NCI-H524 (cell line): ENCODE measurements at regions not wholly inside any gene's neighbourhood (a gene's known extent, or its start where the extent isn't known, plus 50 kb on each side); places are given as distances from the start of the nearest gene placed in this dataset.

Source experiments
- DNase-seq, 2 experiments: peaks; one replicate each; lab custom pipeline; 2025; lab: John Stamatoyannopoulos, UW

DNA sequence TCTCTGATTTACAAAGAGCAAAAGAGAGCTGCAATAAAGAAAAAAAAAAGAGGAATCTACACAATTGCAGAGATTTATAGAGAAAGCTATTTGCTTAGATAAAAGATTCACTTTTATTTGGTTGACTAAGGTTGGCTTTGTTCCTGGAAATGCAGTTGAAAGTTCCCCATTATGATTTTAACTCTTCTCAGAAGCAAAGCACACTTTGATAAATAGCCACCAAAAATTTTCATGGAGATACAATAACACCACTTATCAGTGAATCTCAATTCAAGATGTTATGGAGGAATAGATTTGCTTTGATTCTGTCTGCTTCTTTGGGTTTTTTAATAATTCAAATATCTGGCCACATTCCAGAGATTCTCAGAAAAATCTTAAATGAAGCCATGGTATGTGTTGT lies 88.5 kb upstream of the ANO3 start:
- no peak for DNase-seq

DNA sequence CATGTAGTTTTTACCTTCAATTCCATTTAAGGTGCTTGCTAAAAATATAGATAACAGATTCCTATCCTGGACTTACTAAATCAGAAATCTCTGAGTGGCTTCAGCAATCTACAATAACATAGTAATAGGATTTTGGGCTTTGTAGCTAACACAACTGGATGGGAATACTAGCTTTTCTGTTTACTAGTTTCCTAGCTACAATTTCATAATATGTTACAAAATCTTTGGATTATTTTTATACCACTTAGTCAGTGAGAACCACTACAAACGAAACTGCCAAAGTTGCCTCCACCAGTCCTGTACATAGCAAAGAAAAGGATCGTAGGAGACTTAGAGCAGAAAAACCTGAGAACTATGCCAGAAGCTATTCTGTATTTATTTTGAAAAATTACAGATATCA lies 87.7 kb upstream of the ANO3 start:
- no peak for DNase-seq

DNA sequence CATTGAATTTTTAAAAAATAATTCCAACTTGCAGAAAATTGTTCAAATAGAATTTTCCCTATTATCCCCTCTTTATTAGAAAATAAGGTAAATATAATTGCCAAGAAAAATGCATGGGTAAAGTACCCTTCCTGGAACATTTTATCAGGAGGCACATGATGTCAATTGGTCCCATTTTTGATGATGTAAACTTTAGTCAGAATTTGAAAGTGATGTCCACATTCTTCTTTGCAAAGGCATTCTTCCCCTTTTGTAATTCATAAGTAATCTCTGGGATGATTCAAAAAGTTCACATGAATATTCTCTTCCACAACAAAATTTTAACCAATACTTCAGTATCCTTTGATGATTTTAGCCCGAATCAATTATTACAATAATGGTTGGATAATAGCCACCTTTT lies 86.9 kb upstream of the ANO3 start:
- DNase-seq = no peak

DNA sequence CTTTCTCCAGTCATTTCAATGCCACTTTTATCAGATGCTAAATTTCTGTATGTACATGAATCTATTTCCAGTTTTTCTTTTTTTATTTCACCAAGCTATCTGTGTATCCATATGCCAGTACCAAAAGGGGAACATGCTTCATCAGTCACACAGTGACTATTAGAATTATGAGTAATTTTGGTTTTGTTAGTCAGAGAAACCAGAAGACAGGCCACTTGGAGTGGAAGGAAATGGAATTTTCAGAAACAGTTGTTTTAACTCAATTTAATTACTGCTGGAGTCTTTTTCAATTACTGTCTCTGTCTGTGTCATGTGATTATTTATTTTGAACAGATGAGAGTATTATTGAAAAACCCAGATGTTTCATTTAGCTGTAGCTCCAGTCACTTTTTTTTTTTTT lies 84.6 kb upstream of the ANO3 start:
- no peak for DNase-seq

DNA sequence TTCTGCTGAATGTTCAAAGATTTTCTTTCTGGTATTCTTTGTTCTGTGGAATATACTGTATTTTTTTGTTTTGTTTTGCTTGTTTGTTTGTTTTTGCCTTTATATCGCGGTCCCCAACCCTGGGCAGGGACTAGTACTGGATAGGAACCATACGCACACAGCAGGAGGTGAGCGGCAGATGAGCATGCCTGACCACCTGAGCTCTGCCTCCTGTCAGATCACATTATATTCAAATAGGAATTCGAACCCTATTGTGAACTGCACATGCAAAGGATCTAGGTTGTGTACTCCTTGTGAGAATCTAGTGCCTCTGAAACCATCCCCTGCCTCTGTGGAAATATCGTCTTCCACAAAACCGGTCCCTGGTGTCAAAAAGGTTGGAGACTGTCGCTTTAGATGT lies 83.3 kb upstream of the ANO3 start:
- no peak for DNase-seq

DNA sequence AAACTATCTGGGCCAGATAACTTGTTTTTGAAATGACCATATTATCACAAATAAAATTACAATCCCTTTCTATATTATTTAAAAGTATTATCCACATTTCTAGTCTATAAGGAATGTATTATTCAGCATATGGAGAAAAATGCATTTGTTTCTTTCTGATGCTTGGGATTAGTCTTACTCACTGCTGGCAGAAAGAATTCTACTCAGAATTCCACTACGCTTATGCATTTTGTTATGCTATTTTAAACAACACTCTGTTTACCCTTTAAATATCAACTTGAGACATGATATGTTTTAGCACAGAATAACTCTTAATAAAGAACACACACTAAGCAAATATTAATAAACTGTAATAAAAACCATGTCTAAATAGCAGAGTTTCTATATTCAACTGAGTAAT lies 77.6 kb upstream of the ANO3 start:
- no peak for DNase-seq

DNA sequence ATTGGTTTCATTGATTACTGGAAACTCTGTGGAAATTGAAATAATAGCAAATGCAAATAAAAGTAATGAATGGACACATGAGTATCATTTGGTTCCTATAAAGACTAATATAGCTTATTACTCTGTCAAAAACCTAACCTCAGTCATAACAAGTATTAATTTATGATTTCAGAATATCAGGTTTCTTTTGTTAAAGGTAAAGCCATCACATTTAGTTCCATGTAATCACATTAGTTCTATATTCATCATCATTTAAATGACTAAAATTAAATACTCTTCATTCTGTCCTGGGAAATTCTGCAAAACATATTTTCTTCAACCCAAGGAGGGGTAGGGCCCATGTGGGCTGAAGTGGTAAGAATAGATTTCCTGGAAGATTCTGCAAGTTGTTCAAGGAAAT lies 68.2 kb upstream of the ANO3 start:
- DNase-seq = no peak

DNA sequence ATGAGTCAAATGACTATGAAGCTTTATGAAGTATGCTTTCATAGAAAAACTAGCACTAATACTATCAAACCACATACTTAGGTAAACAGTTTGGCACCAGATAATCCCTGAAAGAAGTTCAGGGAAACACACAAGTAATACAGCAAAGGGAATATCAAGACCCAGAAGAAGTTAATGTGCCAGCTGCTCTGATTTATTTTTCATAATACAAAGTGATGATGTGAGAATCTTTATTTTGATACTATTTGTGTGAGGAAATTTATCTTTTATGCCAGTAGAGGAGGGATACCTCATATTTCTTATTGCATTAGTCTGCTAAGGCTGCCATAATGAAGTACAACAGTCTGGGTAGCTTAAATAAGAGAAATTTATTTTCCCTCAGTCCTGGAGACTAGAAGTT lies 67.7 kb upstream of the ANO3 start:
- no peak for DNase-seq

DNA sequence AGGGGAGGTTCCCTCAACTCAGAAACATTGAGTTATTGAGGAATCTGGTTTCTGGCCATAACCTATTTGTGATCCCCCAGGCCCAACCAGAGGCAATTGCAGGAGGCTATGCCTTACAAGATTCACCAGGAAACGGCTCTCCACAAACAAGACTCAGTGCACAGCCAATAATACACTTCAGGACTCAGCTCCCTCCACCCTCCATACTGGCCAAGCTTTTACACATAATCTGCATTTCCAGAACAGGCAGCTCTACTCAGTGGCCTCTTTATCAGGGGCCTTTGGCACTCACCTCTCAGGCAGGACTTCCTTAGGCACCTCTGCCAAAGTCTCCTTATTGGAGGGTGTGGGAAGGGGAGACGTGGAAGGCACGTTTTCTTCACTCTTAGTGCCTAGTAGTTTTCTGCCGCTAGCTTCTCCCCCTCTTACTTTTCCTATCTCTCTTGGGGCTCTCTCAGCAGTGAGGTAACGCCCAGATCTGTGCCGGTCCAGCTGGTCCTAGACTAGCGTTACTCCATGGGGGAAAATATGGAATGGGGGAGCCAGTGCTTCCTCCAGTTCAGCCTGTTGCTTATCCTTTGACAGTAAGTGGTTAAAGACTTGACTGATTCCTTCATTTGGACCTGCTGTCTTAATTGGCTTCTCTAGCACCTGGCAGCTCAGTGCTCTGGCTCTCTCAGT lies 62.8 kb upstream of the ANO3 start:
- DNase-seq = no peak

DNA sequence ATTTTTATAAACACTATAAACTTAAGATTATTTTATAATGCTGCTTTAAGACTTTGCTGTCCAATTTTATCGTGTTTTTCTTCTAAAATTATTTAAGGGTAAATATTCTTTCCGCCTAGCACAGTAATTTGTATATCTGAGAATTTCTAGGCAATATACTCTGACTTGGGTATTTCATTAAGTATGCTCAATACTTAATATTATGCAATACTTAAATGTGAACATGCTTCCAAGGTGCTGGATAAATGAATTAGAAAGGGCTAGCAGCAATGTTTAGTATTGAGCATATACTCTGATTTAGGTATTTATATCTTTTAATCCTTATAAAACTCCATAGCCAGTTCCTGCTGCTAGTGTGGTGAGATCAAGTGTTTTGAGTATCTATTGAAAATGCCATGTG lies 60.3 kb upstream of the ANO3 start:
- no peak for DNase-seq

DNA sequence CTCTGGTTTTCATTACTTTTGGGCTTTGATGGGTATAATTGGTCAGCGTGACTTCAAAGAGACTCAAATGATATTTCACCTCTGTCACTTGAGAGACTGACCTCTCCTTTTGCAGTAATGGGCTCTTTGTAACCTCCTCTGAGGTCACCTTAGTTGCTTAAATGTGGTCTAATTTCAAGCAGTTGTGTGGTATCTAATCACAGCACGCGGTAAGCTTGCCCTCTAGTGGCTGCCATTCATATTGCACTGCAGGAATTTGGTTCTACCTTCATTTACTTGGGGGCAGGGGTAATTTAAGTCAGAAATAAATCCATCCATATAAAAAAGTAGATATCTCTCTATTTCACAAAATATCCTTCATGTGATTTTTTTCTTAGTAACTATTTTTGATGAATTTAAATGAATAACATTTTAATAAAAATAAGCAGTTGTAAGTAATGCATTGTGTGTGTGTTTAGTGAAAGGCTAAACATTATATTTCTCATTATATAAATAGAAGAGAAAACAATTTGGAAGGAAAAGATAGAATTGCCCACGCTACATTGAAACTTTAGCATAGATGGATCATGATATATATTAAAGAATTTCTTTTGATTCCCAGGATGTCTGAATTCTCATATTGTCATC lies 55.0 kb upstream of the ANO3 start:
- peak in 1 of 2 experiments; percentile 52 for DNase-seq

DNA sequence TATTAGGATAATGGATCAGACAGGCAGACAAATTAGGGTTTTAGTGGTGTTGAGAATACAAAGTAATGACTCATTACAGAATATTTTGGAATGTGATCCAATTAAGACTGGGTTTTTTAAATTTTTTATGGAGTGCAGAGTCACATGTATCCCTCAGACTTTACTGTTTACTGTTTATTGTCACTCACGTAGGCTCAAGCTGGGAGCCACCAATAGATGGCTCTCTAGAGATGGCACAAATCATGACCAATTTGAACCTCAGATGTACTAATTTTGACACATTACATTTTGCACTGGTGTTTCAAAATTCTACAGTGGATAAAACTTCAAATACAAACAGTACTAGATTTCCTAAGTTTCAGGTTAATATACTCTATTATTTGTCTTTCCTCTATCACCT lies 53.6 kb upstream of the ANO3 start:
- peak in 1 of 2 experiments; percentile 14 for DNase-seq
